ENCODE measurements at regions not wholly inside any gene's neighbourhood (a gene's known extent, or its start where the extent isn't known, plus 50 kb on each side); places are given as distances from the start of the nearest gene placed in this dataset.

DNA sequence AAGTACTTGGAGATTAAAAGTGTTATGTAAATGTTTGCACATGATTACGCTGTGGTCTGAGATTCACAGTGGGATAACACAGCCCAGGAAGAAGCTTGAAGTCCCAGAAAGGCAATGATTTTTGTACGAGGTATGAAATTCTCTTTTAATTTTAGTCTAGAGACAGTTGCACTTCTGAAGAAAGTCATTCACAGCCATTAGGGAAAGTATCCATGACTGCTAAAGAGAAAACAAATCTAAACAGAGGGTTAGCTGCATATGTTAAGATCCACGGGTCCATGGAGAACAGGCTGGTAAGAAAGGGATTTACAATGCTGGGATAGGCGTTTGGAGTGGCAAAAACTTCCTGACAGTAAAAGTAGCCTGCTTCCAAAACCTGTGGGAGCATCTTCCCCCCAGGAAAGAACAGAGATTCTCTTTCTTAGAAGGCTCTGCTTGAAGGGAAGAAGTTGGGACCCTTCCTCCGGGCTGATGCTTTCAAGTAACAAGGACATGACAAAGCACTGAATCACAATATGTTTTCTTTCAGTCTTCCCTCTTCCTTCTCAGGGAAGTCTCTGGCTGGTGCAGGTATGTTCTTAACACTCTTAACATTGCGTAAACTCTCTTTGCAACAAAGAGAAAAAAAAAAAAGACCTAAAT, 220.8 kb upstream of the CELF2 start:
- no peak for DNase-seq

DNA sequence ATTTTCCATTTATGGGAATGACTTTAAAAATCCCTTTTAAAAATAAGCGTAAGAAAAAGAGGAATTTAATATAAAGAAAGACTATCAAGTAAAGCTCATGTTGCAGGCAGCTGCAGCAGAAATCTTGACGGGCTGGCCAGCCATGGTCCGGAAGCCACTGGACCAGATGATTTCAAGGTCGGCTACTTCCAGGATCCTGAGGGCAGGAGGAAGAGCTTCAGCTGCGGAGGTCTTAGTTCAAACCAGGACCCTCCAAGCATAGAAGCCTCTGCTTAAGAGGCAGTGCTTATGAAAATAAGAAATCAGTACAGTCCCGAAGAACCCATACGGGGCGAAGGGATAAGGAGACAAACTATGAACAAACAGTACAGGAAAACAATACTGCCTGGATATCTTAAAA, 220.2 kb upstream of the CELF2 start:
- no peak for DNase-seq

DNA sequence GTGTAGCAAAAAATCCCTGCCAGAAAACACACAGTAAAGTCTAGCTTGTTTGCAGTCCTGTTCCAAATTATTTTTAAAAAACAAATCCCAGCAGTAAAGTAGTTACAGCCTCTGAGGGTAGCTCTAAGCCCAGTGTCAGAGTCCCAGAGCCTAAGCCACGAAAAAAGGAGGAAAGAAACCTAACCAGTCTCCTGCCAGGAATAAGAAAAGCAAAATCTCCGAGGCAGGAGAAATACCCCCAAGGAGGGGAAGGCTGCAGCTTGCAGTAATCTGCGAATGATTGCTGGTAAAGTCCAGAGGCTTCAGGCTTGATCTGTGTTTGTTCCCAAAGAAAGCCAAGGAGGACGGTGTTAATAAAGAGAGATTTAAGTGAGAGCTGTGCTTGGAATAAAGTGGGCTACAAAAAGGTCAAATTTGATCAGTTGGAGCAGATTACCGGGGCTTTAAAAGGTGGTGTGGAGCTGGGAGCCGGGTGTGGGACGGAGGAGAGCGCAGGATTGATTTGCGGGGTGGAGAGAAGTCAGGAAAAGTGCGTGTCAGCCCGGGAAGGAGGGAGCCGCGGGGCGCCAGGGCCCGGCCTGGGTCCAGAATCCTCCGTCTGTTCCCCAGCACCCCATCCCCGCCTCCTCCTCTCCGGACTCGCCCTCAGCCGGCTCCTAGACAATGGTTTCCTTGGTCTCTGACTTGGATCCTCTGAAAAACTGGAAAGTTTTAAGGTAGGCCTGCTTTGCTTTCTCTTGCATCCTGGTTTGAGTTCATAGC, 219.4 kb upstream of the CELF2 start:
- DNase-seq: no peak

DNA sequence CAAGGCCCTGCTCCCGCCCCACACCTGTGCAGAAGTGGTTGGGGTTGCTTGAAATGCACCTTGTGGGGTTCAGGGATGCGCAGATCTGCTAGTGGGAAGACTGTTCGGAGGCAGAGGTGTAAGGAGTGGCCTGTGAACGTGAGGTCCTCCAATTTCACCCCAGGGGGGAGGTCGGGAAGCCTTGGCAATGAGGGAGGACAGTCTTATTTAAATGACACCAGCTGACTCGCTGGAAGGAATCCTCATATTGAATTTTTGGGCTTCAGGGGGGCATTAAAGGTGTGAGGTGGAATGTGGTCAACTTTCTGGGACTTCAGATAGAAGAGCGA, 218.8 kb upstream of the CELF2 start:
- no peak for DNase-seq

DNA sequence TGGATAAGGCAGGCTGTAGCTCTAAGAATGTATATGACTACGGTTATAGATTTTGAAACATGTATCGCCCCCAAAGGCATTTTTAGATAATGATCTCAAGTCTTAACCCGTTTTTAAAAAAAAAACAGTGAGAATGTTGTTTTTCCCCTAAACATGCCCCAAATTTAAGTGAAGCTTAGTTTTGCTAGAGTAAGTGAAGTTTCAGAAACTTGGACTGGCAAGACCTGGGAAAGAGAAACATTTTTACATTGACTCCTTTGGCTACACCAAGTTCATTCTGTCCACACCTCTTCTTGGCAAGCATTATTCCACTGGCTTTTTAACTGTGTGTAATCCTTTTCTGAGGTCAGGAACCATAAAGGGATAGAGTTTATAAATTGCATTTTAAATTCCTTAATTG, 216.7 kb upstream of the CELF2 start:
- DNase-seq: no peak

DNA sequence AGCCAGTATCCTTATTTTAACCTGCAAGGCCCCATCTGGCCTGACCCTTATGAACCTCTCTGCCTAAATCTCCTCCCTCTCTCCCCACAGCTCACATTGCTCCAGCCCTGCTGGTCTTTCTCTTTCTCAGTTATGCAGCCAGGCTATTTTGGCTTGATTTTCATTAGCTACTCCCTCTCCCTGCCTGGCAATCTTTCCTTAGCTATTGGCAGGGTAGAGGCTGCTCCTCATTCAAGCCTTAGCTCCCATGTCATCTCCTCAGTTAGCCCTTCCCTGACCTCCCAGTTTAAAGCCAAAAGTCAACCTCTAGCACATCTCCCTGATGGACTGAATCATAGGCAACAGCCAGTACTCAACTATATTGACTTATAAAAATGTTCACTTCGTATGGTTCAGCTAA, 214.4 kb upstream of the CELF2 start:
- DNase-seq: no peak

DNA sequence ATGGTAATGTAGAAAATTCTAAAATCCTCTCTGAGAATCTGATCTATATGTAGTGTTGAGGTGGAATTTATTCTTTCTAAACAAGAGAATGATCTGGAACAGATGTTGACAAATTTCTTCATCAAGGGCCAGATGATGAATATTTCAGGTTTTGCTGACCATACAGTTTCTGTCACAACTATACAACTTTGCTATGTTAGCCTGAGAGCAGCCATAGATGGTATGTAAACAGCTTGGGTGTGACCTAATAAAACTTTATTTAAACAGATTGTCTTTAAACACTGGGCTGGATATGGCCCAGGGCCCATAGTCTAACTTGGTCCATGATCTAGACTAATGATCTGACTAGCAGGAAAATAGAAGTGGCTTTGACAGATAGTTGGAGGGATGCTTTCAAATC, 213.6 kb upstream of the CELF2 start:
- DNase-seq: no peak

DNA sequence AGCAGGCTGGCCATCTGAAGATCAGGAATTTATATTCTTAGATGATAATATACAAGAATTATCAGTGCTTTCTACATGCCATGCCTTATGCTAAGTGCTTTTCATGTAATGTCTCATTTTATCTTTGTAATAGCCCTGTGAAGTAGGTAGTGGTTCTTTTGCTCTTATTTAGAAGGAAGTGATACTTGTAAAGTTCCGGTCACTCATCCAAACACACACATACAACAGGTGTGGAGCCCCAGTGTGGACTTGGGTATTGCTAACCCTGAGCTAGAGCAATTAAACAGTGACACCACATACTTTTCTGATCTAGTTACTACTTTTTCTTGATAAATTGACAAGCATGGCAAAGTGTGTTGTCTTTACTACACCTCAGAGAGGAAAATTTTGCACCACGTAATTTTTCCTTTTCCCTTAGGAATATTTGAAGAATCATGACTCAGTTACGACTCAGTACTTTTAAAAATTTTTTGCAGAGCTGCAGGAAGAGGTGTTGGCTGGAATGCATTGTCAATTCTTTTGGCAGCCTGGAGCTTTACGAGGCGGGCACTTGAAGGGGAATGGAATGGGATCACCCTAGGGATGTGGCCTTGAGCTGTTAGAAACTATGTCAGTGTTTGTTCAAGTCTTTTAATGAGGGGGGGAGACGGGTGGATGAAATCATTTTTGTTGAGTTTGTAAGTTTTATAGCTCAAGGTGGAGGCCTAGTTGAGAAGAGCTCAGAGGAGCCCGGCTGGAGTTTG, 212.5 kb upstream of the CELF2 start:
- DNase-seq: no peak

DNA sequence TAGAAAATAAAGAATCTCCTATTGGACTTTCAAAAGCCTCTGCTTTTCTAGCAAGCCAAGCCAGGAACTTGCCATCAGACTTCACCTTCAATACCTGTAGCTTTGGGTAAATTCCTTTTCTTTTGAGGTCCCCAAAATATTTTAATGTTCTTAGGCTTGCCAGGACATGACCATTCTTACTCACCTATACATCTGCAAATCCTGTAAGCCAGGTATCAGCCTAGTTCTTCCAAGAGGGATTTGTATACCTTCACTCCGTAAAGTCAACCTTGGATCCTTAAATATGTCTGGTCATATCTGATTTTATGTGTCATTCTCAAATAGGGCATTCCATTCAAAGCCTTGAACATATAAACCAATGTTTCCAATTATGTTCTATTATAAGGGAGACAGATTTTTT, 210.6 kb upstream of the CELF2 start:
- no peak for DNase-seq

DNA sequence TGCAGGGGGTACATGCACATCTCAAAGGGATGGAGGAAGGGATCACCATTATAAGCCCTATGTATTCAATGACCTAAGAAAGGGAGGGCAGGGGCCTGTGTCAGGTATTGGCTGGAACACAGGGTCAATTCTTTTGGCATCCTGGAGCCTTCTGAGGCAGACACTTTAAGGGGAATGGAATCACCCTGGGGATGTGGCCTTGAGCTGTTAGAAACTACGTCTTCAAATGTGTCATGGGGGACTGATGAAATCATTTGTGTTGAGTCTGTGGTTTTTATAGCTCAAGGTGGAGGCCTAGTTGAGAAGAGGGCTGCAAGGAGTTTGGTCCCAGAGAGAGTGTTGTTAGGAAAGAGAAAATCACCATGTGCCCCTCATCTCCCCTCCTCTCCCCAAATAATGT, 206.1 kb upstream of the CELF2 start:
- no peak for DNase-seq

DNA sequence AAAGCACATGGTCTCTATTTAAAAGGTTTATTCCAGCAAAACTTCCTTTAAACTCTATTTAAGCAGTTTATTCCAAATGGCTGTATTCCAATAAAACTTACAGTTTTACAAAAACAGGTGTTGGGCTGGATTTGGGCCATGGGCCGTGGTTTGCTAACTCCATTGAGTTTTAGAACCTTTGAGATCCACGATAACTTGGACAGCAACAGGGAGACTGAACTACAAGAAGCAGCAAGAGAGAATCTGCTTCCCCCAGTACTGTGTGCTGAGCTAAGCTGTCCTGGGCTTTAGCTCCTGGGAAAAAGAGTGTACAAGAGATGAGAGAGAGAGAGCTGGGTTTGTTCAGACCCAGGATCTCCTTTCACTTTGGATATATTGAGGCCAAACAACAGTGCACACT, 204.0 kb upstream of the CELF2 start:
- no peak for DNase-seq

DNA sequence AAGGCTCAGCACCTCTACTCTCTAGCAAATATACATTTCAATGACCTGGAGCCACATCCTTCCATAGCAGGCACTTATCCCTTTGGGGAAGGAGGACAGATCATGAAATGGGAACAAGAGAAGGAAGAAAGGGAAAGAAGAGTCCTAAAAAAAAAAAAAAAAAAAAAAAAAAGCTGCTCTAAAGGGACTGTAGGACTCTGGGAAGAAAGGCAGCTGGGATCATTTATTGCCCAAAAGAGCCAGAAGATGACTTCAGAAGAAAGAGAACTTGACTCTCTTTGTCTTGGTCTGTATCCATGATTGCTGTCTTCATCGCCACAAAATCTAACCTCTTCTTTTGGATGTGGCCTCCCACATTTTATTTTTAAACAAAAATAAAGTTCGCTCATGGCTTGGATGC, 203.6 kb upstream of the CELF2 start:
- DNase-seq: no peak

DNA sequence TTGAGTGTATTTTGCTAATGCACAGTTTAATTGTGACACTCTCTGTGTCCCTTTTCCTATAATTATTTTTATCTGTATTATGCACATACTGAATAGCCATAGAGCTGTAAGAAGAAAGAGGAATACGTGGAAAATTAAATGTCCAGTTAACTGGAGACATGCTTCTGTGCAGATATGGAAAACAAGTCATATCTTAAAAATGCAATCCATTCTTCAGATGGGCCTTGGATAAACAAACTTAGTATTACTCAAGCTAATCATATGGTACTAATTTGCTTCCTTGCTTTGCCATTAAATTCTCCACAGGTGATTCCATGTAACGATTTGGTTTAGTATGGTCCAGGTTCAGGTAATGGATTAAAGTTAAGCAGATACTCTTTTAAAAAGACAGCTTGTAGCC, 201.2 kb upstream of the CELF2 start:
- no peak for DNase-seq

DNA sequence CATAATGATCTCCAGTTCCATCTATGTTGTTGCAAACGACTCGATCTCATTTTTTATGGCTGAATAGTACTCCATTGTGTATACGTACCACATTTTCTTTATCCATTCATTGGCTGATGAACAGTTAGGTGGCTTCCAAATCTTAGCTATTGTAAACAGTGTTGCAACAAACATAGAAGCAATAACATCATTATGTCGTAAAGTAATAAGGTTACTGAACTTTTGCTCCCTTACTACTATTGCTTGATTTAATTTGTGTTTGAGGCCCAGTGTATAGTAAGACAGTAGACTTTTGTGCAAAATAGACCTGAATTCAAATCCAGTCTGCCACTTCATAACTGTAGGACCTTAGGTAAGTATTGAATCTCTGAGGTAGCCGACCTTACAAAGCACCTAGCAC, 200.1 kb upstream of the CELF2 start:
- DNase-seq: no peak

DNA sequence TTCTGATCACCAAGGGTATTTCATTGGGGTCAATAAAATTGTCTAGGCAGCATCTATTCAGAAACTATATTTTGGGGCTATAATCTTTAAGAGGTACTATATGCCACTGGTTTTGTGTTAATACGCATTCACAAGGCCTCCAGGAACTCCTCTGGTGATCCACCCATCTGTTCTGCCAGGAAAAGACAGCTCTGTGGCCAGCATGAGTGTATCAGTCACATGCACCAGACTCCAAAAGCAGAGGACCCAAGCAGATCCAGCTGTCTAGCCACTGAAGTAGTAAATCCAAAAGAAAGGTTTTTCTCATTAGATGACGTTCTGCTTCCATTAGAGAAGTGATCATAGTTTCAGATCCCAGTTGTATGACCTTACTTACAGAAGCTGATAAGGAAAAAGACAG, 199.6 kb upstream of the CELF2 start:
- DNase-seq: no peak

DNA sequence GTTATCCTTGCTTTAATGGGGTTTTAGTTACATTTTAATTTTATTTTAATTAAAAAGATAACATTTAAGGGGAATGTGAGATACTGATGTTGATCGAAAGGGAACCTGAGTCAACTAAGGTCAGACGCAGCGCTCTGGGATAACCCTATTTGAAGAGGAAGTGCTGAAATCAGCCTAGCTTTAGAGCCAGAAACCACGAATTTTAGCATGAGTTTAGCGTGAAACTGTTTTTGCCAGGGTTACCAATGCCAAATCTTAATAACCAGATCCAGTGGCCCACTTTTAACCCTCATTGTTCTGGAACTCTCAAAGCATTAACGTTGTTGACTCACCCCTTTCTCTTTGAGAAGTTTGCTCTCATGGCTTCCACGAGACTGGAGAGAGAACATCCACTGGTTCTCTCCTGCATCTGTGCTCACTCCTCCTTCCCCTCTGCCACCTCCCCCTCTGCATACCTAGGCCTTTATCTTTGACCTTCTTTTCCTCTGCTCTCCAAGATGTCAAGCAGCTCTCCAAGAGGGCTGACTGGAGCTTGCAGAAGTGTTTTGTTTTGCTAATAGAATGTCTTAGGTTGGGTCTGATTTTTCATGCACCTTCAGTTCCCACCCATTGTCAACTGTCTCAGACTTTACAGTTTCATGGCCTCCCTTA, 198.3 kb upstream of the CELF2 start:
- no peak for DNase-seq

DNA sequence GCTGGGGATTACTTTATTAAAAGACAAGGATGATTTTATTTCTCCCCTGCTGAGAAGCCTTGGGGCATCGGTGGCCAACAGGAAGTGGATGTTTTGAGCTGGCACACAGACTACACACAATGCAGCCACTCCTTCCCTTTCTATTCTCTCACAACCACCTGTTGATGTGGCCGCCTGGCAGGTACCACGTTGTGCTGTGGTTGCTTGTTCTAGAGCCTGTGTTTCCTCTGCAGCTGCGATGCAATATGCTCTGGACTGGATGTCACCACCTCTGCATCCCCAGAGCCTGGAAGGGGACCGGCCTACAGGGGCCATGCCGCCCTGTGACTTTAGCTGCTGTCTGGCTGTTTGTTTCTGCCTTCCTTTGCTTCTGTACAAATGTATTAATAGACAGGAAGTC, 195.7 kb upstream of the CELF2 start:
- no peak for DNase-seq

DNA sequence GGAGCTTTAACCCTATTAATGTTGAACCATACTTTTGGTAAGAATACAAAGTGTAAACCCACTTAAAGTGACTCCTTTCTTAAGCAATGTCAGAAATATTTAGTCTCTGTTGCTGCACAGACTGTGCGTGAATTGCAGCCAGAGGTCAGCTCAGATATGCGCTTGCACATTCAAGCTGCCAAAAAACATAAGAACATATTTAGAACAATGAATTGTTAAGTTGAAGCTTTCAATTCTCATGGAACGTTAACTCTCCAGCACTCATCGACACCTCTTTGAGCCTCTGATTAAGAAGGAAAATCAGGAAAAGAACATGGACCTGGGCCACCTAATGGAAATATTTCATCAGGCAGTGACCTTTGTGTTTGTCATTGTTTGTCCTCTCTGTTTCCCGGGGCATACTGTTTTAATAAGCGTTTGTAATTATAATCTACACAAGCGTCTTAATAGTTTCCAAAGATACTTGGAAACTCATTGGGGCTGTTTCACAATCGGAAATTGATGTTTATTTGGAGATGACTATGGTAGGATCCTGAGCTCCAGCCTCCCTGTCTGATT, 193.0 kb upstream of the CELF2 start:
- no peak for DNase-seq

DNA sequence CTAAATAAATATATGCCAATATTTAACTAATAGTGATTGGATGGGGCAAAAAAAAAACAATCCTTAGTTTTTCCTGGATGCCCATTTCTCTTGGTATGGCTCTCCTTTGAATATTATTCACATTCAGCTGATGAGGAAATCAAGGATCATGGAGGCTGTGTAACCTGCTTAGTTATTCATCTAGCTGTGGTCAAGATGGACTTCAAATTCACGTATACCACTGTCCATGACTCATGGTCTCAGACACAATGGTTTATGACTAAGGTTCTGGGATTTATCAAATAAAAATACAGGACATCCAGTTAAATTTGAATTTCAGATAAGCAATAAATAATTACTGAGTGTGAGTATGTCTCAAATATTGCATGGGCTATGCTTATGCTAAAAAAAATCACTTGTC, 191.5 kb upstream of the CELF2 start:
- DNase-seq: no peak

DNA sequence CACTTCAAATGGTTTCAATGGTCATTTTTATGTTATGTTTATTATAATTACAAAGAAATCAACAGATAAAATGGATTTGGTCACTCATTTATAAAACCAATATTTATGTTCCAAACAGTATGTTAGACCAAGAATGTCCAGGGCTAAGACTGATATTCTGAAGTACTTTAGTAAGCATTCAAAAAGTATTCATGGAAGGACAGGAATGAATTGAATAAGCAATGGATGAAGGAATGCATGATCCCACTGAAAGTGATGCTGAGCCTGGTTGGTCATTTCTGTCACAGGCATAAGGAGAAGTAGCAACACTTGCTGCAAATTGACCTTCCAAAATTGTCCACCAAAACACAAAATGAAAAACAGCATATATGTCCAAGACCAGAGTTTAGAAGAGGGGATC, 189.0 kb upstream of the CELF2 start:
- DNase-seq: no peak

DNA sequence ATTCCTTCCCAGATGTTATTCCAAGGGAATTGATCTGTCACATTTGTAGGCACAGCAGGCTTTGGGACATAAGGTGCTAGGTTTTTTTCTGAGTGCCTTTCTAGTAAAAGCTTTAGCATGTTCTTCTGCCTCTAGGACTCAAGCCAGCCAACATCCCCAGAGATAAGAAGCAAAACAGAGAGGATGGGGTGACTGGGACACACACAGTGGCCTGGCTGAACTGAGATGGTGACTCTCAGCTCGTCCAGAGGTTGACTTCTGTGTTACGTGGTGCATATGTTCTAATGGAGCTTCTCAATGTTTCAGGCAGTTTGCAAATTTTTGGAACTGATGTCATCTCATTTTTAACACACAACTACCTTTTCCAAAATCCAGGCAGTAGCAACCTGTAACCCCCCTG, 188.1 kb upstream of the CELF2 start:
- no peak for DNase-seq

DNA sequence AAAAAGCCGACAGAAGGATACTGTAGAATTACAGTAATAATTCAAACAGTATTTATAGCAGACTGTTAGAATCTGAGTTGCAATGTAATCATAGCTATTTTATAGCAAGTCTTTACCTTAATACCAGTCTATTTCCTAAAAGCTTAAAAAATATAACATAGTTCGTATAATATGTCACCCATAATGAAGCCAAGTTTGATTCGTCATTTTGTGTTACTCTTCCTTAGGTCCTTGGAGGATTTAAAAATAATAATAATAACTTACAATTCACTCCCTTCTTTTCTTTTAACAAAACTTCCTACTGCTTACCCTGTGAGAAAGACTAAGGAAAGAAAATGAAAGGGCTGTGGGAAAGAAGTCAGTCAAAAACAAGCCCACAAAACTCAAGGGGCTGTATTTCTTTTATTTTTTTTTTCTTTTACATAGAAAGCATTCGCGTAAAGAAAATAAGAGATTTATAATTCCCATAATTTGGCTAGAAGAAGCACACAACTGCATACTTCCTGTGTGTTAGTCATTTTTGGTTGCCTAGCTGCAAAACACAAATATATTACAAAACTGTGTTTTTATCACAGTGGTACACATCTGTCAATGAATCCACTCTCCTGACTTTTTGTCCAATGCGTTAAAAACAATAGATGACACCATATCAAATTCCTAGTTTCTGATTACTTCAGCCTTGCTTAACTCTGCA, 187.2 kb upstream of the CELF2 start:
- DNase-seq: no peak

DNA sequence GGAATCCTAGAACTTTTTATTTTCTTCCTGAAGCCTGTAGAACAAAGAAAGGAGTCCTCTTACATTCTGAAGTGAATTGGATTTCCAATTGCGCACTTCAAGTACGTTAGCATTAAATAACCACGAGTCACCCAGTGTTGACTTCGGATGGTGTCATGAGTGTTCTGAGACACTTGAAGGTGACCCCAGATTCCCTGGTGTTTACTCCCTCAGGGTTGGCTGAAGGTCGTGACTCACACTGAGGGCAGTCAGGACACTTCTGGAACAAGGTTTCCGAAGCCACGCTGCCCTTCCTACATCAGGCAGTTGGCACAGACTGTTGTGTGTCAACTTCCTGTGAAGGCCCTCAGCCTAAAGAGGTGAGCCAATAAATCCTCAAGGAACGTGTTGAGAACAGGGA, 186.6 kb upstream of the CELF2 start:
- no peak for DNase-seq
